Caco-2 (cell line): ENCODE measurements at regions not wholly inside any gene's neighbourhood (a gene's known extent, or its start where the extent isn't known, plus 50 kb on each side); places are given as distances from the start of the nearest gene placed in this dataset.

Experiments used
- BruUV-seq: library from RNA; stranded (reverse); fragments of 400-500 nt; replicated peaks from 2 replicates; lab custom pipeline; 2021; lab: Mats Ljungman, UMichigan
- CTCF ChIA-PET: fragments of 300-600 bp; sonication (Branson Sonifier 250); formaldehyde crosslinking; loops from one replicate; lab custom pipeline; 2022; ENCODE audit warnings: antibody characterized with exemption; lab: Charles Lee
- POLR2A ChIA-PET: fragments of 300-600 bp; sonication (Branson Sonifier 250); formaldehyde crosslinking; loops from one replicate; lab custom pipeline; 2022; ENCODE audit warnings: antibody characterized with exemption; lab: Charles Lee
- DNase-seq, 2 experiments: peaks; one replicate each; pipeline versions ENCODE4 v3.0.0 to v3.0.0-alpha.2; 2020 to 2022
- H3K27me3 ChIP-seq: replicated peaks from 2 replicates; pipeline ENCODE4 v1.6.0; 2011; ENCODE audit warnings: low read length; ENCODE audit not compliant: control insufficient read depth, insufficient read depth
- H3K36me3 ChIP-seq: 2 replicates; pipeline ENCODE4 v1.5.1; 2011; ENCODE audit warnings: low read length; ENCODE audit not compliant: control insufficient read depth, insufficient read depth
- H3K4me1 ChIP-seq: fragments of 250-450 bp; sonication (Bioruptor Pico); 2 replicates; pipeline ENCODE4 v1.5.1; 2020; ENCODE audit warnings: mild to moderate bottlenecking
- H3K4me3 ChIP-seq: 2 replicates; pipeline ENCODE4 v1.5.1; 2011; ENCODE audit warnings: low read depth, mild to moderate bottlenecking, control low read depth, low read length
- H3K9me3 ChIP-seq: fragments of 250-450 bp; sonication (Bioruptor Pico); 2 replicates; pipeline ENCODE4 v1.5.1; 2020; ENCODE audit warnings: mild to moderate bottlenecking, moderate library complexity
- H3K27ac Mint-ChIP-seq: one replicate; pipeline ENCODE4 v1.8.0; 2022; ENCODE audit warnings: mixed read lengths; ENCODE audit not compliant: unreplicated experiment
- H3K27me3 Mint-ChIP-seq: one replicate; pipeline ENCODE4 v1.8.0; 2022; ENCODE audit warnings: mixed read lengths; ENCODE audit not compliant: insufficient read depth, unreplicated experiment
- H3K36me3 Mint-ChIP-seq: one replicate; pipeline ENCODE4 v1.8.0; 2022; ENCODE audit warnings: mild to moderate bottlenecking, mixed read lengths; ENCODE audit not compliant: insufficient read depth, unreplicated experiment
- H3K4me1 Mint-ChIP-seq: one replicate; pipeline ENCODE4 v1.8.0; 2022; ENCODE audit warnings: low read depth, mixed read lengths; ENCODE audit not compliant: unreplicated experiment
- H3K4me3 Mint-ChIP-seq: one replicate; pipeline ENCODE4 v1.8.0; 2022; ENCODE audit warnings: mild to moderate bottlenecking, moderate library complexity, mixed read lengths; ENCODE audit not compliant: unreplicated experiment
- H3K9me3 Mint-ChIP-seq: one replicate; pipeline ENCODE4 v1.8.0; 2022; ENCODE audit warnings: mixed read lengths; ENCODE audit not compliant: unreplicated experiment
- intact Hi-C: fragments of 100-400 bp; cut with micrococcal nuclease; formaldehyde crosslinking; loops from one replicate; pipeline ENCODE4 v1.10.0; 2022; ENCODE audit not compliant: unreplicated experiment
- TF ChIP-seq, protein P1 (sequence below), 2 experiments: fragments of 200-600 bp in 1 of 2; IDR thresholded peaks; 1 replicate in 1 of 2; 2 replicates in 1 of 2; pipeline versions ENCODE4 v1.5.1 to v1.8.0; 2011 to 2022; ENCODE audit warnings: antibody characterized with exemption in 1 of 2, control low read depth in 1 of 2, inconsistent platforms in 1 of 2, low read depth in 1 of 2, low read length in 1 of 2, mild to moderate bottlenecking in 1 of 2, moderate library complexity in 1 of 2; ENCODE audit not compliant: insufficient read depth in 1 of 2, severe bottlenecking in 1 of 2, unreplicated experiment in 1 of 2

DNA sequence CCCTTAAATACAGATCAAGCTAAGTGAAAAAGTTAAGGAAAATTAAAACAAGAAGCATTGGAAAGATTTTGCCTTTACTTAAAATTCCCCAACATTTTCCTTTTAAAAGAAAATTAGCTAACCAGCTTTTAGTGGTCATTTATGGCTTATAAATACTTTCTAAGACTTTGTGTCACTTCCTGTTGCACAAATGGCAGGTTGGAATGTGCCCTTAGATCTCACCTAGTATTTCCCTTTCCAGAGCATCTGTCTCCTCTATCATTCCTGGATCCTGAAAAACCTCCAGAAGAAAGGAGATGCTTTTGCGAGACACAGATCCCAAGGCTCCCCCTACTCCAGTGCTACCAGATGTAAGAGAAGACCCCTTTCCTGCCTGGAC is 58.3 kb downstream of the ARF6 start:
- no peaks in the 10 kb centered on the region for H3K9me3 Mint-ChIP-seq
- H3K4me1 ChIP-seq: peaks cover 22% of the 10 kb centered on the region
- TF ChIP-seq, protein P1, sequence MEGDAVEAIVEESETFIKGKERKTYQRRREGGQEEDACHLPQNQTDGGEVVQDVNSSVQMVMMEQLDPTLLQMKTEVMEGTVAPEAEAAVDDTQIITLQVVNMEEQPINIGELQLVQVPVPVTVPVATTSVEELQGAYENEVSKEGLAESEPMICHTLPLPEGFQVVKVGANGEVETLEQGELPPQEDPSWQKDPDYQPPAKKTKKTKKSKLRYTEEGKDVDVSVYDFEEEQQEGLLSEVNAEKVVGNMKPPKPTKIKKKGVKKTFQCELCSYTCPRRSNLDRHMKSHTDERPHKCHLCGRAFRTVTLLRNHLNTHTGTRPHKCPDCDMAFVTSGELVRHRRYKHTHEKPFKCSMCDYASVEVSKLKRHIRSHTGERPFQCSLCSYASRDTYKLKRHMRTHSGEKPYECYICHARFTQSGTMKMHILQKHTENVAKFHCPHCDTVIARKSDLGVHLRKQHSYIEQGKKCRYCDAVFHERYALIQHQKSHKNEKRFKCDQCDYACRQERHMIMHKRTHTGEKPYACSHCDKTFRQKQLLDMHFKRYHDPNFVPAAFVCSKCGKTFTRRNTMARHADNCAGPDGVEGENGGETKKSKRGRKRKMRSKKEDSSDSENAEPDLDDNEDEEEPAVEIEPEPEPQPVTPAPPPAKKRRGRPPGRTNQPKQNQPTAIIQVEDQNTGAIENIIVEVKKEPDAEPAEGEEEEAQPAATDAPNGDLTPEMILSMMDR (IDR thresholded peaks at IDR 0.05; ENCODE audit: insufficient read depth in 1 of 2, low read depth in 1 of 2, low read length in 1 of 2, severe bottlenecking in 1 of 2, unreplicated experiment in 1 of 2): no peak
- H3K4me3 Mint-ChIP-seq: no peak overlapping the region
- H3K27ac Mint-ChIP-seq: no peak overlapping the region
- peaks cover 19% of the 10 kb centered on the region for H3K4me1 Mint-ChIP-seq
- DNase-seq: no peak
- ChIA-PET CTCF (interaction anchor here (0.8 kb wide), 1 partner anchor 89 kb away, joined by 3 read pairs; no protein-coding TSS in a partner anchor), POLR2A (interaction anchor here (1.2 kb wide), 1 partner anchor 15 kb away, joined by 3 read pairs; no protein-coding TSS in a partner anchor)
- H3K27me3 Mint-ChIP-seq: no peaks in the 10 kb centered on the region
- no peaks in the 10 kb centered on the region for H3K36me3 ChIP-seq
- no peaks in the 10 kb centered on the region for H3K27me3 ChIP-seq
- BruUV-seq: no TSS peak
- no peaks in the 10 kb centered on the region for H3K9me3 ChIP-seq
- intact Hi-C loops: no loop called here
- H3K4me3 ChIP-seq: no peak overlapping the region
- H3K36me3 Mint-ChIP-seq: no peaks in the 10 kb centered on the region

DNA sequence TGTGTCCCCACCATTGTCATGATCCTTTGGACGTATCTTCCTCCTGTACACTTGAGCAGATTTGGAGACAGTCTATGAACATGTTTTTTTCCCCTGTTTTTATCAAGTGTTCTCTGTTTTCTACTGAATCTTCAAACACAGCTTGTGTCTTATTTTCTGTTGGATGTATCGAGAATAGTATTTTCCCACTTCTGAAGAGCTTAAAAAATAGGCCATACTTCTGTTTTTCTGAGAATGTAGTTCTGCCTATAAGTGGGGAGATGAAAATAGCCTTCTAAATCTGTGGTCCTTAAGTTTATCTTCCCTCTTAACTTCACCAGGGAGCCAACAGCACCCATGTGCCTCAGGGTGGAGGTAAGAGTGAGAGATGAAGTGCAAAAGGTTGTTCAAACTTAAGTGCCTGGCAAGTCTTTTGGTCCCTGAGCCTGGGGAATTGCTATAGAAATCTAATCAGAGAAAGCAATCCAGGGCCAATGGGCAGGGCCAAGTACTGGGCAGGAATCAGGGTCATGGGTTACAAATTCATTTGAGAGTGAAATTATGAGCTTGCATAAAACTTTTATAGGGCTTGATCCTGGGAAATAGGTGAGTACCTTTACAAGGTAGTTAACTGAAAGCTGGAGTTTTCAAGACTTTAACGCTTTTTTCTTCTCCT is 58.9 kb downstream of the ARF6 start:
- ChIA-PET CTCF (interaction anchor here (0.8 kb wide), 1 partner anchor 90 kb away, joined by 3 read pairs; no protein-coding TSS in a partner anchor), POLR2A (interaction anchor here (0.6 to 1.2 kb wide), 2 partner anchors 15 to 370 kb away, joined by 3 to 6 read pairs; no protein-coding TSS in a partner anchor)
- Mint-ChIP-seq H3K9me3 (no peaks in the 10 kb centered on the region), H3K36me3 (no peaks in the 10 kb centered on the region), H3K4me3 (no peak overlapping the region), H3K27me3 (no peaks in the 10 kb centered on the region), H3K27ac (no peak overlapping the region), H3K4me1 (peaks cover 13% of the 10 kb centered on the region)
- Histone ChIP-seq H3K27me3 (no peaks in the 10 kb centered on the region), H3K4me1 (peaks cover 16% of the 10 kb centered on the region), H3K9me3 (no peaks in the 10 kb centered on the region), H3K36me3 (no peaks in the 10 kb centered on the region), H3K4me3 (no peak overlapping the region)
- BruUV-seq: no TSS peak
- intact Hi-C loops: no loop called here
- TF ChIP-seq, protein P1 (IDR thresholded peaks at IDR 0.05; ENCODE audit: insufficient read depth in 1 of 2, low read depth in 1 of 2, low read length in 1 of 2, severe bottlenecking in 1 of 2, unreplicated experiment in 1 of 2): no peak
- DNase-seq: no peak

DNA sequence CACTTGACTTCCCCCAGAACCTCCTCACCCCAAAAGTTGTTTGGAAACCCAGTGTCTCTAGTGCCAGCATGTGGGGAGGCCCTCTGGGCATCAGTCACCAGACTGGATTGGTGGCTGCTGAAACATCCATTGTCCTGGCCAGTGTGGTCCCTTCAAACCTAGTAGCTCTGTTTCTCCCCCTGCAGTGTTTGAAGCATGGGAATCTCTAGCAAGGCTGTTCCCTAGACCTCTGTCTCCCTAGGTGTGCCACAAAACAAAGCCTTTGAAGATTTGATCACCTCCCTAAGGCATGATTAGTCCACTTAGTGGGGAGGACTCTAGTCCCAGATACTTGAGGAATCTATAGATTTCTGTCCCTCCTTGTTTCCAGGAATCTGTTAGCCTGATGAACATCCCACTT is 60.3 kb downstream of the ARF6 start:
- no TSS peak for BruUV-seq
- Mint-ChIP-seq H3K36me3 (no peaks in the 10 kb centered on the region), H3K27me3 (no peaks in the 10 kb centered on the region), H3K27ac (no peak overlapping the region), H3K4me3 (no peak overlapping the region), H3K9me3 (no peaks in the 10 kb centered on the region), H3K4me1 (peaks cover 13% of the 10 kb centered on the region)
- TF ChIP-seq, protein P1 (IDR thresholded peaks at IDR 0.05; ENCODE audit: insufficient read depth in 1 of 2, low read depth in 1 of 2, low read length in 1 of 2, severe bottlenecking in 1 of 2, unreplicated experiment in 1 of 2): no peak
- Histone ChIP-seq H3K27me3 (no peaks in the 10 kb centered on the region), H3K4me1 (peaks cover 20% of the 10 kb centered on the region), H3K4me3 (no peak overlapping the region), H3K9me3 (no peaks in the 10 kb centered on the region), H3K36me3 (no peaks in the 10 kb centered on the region)
- CTCF ChIA-PET: no interaction called here
- intact Hi-C loops: no loop called here
- POLR2A ChIA-PET: no interaction called here
- DNase-seq: no peak
